NT2/D1 (cell line): ENCODE measurements at regions not wholly inside any gene's neighbourhood (a gene's known extent, or its start where the extent isn't known, plus 50 kb on each side); places are given as distances from the start of the nearest gene placed in this dataset.

ENCODE experiments used
- SUZ12 ChIP-seq: IDR thresholded peaks from 2 replicates; pipeline ENCODE4 v1.6.1; 2011; ENCODE audit not compliant: insufficient read length, insufficient read depth; ENCODE audit errors: extremely low read depth
- YY1 ChIP-seq: IDR thresholded peaks from 2 replicates; pipeline ENCODE4 v1.6.1; 2011; ENCODE audit not compliant: insufficient read length, insufficient read depth
- ZNF274 ChIP-seq: IDR thresholded peaks from 2 replicates; pipeline ENCODE4 v1.6.1; 2011; ENCODE audit warnings: mild to moderate bottlenecking, low read depth, low read length

DNA sequence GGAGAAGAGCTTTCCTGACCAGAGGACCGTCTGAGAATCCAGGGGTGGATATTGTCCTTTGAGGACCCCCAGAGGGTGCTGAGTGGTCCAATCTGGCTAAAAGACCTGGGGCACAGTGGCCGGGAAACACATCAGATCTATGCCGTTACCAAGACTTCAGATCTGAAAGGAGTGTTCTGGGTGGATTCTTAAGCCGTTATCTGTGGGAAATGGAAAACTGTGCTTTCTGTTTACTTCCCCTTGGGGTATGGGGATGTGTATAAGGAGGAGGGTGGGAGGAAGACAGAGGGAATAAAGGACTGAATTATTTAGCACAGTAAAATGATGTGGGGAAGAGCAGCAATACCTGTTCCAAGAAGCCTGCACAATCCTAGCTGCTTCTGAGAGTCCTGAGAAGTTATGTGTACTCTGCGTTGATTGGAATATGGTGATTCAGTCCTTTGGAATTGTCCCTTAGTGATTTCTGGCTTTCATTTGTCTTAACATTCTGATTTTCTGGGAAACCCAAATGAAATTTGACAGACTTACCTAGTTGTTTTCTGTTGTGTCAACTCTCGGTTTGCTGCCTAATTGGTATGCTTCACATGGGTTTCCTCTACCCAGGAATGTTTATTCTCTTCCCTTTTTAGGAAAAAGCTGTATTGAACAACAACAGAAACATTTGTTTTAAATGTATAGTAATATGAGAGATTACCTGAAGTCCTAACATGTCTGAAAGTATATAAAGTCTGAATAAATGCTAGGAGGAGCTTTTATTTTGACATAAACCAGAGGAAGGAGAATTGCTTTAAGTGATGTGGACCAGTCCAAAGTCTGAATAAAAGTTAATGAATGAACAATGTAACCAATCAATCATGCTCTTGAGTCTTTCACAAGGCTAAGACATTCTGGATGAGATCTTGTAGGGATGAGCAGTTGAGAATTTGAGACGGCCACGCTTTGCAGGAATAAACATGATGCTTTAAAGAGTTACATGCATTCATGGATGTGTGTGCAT is 427.1 kb upstream of the C2CD4B start:
- TF ChIP-seq ZNF274 (no peak), YY1 (no peak), SUZ12 (no peak)
